WI38 (cell line): ENCODE measurements at regions not wholly inside any gene's neighbourhood (a gene's known extent, or its start where the extent isn't known, plus 50 kb on each side); places are given as distances from the start of the nearest gene placed in this dataset.

Experiments
- H3K4me3 ChIP-seq: 2 replicates; pipeline ENCODE4 v1.5.1; 2011; ENCODE audit warnings: low read depth, mild to moderate bottlenecking, control low read depth, low read length
- TF ChIP-seq, protein P1 (sequence below): IDR thresholded peaks from 2 replicates; pipeline ENCODE4 v1.5.1; 2012; ENCODE audit warnings: low read depth, mild to moderate bottlenecking, control low read depth, low read length

DNA sequence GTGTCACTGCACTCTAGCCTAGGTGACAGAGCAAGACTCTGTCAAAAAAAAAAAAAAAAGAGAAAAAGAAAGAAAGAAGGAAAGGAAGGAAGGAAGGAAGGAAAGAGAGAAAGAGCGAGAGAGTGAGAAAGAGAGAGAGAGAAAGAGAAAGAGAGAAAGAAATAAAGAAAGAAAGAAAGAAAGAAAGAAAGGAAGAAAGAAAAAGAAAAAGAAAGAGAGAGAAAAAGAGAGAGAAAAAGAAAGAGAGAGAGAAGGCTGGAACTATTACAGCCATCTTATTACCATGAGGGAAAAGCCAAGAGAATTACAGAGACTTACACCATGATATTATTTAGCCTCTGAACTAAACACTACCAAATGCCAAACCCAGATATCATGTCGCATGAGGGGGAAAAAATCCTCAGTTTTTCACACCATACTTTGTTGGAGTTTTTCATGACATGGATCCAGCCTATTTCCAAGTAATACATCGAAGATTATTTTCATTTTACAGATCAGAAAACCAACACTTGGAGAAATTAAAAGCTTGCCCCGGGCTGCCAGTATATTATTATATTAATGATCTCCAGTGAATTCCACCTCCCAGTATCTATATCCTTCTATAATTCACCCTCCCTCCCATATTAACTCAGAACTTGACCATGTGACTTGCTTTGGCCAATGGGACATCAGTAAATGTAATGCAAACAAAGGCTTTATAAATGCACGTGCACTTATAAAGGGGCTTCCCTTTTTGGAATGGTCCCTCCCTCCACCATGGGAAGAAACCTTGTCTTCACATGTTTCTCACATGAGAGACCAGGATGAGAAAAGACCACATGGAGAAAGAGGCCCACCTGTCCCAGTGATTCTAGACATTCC is 148.6 kb downstream of the MIS18A start:
- no peak overlapping the region for H3K4me3 ChIP-seq
- TF ChIP-seq, protein P1, sequence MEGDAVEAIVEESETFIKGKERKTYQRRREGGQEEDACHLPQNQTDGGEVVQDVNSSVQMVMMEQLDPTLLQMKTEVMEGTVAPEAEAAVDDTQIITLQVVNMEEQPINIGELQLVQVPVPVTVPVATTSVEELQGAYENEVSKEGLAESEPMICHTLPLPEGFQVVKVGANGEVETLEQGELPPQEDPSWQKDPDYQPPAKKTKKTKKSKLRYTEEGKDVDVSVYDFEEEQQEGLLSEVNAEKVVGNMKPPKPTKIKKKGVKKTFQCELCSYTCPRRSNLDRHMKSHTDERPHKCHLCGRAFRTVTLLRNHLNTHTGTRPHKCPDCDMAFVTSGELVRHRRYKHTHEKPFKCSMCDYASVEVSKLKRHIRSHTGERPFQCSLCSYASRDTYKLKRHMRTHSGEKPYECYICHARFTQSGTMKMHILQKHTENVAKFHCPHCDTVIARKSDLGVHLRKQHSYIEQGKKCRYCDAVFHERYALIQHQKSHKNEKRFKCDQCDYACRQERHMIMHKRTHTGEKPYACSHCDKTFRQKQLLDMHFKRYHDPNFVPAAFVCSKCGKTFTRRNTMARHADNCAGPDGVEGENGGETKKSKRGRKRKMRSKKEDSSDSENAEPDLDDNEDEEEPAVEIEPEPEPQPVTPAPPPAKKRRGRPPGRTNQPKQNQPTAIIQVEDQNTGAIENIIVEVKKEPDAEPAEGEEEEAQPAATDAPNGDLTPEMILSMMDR = no peak

DNA sequence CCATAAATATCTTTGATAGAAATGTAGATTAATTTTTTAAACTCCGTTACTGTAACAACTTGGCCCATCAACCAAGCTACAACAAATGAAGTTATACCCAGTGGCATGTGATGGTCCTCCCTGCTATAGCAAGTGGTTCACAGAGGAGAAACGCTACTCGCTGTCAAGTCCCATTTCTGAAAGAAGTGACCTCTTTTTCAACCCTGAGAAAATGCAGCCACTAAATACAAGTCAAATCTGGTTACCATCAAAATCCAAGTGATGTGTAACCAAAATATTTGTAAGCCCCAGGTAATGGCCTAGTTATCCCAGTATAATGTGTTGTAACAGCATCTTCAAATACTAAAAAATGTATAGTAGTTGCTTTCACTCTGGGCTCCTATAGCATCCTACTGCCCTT is 151.8 kb downstream of the MIS18A start:
- TF ChIP-seq, protein P1 = no peak
- no peak overlapping the region for H3K4me3 ChIP-seq

DNA sequence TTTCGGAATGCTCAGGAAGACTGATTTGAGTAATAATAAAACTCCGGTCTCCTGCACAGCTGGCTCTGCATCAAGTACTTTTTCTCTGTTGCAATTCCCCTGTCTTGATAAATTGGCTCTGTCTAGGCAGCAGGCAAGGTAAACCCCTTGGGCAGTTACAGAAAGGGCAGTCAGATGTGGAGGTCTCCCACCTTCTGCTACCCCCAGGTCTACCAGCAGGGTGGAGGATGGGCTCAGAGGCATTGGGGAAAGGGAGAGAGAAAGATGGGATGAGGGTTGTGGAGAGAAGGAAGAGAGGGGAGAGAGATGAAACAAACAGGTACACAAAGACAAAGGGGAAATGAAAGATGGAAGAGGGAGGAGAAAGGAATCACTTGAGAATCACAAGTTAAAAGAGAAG is 156.8 kb downstream of the MIS18A start:
- TF ChIP-seq, protein P1 = no peak
- no peak overlapping the region for H3K4me3 ChIP-seq

DNA sequence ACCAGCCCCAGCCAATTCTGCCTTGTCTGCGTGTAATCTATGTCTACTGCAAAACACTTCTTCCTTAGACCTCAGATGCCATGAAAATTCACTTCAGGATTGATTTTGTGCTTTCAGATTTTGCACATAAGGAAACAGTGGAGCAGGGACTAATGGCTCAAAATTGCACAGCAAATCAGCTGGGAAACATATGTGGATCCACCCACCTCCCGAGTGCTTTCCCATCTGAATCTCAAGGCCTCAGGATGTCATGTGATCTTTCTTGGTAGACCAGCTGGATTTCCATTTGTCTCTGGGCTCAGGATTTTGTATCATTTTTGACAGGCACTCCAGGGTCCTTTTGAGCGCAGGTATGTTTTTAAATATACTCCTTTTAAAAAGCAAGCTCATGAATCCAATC is 158.6 kb downstream of the MIS18A start:
- TF ChIP-seq, protein P1 = no peak
- H3K4me3 ChIP-seq = no peak overlapping the region

DNA sequence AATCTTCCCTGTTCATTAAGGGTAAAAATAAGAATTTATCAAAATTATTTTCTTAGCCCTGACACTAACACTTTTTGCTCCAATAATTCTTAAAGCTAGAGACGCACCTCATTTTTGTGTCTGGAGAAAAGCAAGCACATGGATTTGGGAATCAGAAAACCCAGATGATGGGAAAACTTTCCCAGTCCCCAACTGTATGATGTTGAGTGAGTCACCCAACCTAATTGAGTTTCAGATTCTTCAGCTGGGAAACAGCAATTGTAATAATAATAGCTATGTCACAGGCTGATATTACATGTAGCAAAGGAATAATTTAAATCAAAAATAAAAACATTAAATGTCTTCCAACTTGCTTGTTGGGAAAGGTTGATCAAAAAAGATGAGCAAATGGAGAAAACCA is 159.0 kb downstream of the MIS18A start:
- TF ChIP-seq, protein P1 = no peak
- H3K4me3 ChIP-seq = no peak overlapping the region

DNA sequence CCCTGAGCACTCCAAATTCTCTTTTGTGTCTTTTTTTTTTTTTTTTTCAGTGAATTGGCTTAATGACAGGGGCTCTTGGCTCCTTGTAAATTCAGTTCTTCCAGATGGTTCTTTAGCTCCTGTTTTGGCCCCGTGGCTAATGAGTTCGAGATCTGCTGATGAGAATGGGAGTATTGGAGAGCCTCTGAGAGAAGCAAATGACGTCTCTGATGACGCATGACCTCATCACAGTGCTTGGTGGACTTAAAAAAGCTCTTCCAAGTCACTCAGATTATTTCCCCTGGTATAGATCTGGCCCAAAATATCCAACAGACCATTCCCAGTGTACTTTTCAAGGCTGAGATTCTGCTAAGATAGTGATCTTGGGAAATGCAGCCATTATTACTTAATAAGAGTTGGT is 159.5 kb downstream of the MIS18A start:
- TF ChIP-seq, protein P1 = no peak
- H3K4me3 ChIP-seq = no peak overlapping the region

DNA sequence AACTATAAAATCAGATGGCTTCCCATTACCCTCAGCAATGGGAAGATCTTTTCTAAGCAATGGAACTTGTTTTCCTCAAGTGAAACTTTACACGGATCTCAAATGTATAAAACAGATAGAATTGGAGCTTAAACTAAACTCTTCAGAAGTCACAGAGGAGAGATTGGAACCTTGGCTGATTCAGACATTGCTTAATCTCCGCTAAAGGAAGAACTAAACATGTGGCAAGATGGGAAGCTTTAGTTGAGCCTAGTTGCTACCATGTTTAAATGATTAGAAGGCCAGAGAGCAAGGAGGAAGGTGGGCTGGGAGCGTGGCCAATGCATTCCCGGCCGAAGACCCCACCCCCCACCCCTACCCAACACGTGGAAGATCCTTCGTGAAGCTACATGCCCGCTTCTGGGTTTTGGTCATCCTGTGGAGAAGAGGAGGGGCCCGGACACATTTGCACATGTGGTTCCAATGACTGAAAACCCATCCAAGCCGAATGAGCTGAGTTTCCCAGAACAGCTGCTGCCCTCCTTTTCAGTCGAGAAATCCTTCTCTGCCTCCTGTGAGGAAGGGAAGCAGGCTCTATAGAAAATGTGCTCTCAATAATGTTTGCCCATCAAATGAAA is 164.3 kb downstream of the MIS18A start:
- no peak overlapping the region for H3K4me3 ChIP-seq
- TF ChIP-seq, protein P1 = no peak
